GM18505 (cell line): ENCODE measurements at regions not wholly inside any gene's neighbourhood (a gene's known extent, or its start where the extent isn't known, plus 50 kb on each side); places are given as distances from the start of the nearest gene placed in this dataset.

ENCODE experiments used
- ATAC-seq: cut with Tn5 transposase; IDR thresholded peaks from one replicate; pipeline ENCODE4 v1.9.1; 2021; ENCODE audit not compliant: unreplicated experiment
- POLR2A ChIP-seq: IDR thresholded peaks from 4 replicates; pipeline ENCODE4 v1.6.1; 2011; ENCODE audit warnings: borderline replicate concordance; ENCODE audit not compliant: insufficient read depth, insufficient read length; ENCODE audit errors: extremely low read depth

DNA sequence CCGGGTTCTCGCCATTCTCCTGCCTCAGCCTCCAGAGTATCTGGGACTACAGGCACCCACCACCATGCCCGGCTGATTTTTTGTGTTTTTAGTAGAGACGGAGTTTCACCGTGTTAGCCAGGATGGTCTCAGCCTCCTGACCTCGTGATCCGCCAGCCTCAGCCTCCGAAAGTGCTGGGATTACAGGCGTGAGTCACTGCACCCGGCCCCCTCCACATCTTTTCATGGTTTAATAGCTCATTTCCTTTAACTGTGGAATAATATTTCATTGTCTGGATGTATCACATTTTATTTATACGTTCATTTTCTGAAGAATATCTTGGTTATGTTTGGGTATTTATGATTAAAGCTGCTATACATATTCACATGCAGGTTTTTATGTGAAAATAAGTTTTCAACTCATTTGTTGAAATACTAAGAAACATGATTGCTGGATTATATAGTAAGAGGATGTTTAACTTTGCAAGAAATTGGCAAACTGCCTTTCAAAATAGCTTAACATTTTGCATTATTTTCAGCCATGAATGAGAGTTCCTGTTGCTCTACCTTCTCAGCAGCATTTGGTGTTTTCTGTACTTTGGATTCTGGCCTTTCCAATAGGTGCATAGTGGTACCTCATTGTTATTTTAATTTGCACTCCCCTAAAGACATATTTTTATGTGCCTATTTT lies 591.9 kb downstream of the TECRL start:
- ATAC-seq, result no peak
- no peak for TF ChIP-seq POLR2A

DNA sequence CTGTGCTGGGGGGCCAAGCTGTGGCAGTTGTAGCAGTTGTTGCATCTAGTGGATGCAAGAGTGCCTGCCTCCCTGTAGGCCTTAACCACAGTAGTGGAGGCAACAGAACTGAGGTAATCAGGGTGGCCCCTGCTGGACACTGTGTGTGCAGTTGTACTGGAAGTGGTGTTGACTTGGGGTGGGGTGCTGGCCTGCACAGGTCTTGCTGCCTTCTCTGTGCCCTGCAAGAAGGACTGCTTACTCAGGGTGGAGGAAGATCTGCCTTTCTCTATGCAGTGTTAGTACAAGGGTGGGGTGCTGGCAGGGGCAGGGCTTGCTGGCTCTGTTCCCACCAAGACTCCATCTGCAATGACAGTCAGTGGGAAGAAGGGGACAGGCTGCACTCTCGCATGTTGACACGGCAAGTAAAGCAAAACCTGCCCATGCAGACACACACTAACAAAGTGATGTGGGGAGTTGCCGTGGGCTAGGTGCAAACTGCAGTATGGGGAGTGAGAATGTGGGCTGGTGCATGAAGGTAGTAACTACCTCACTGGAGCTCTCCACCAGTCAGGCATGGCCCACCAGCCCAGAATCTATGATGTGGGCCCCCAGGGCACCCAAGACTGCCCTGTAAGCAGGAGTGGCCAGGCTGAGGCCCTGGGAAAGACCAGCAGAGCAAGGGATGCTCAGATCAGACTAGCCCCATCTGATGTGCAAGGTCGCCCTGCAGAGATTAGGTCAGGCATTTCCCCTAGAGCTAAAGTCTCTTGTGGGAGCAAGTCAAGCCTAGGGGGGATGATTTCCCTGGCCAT lies 594.9 kb downstream of the TECRL start:
- no peak for TF ChIP-seq POLR2A
- ATAC-seq, result no peak

DNA sequence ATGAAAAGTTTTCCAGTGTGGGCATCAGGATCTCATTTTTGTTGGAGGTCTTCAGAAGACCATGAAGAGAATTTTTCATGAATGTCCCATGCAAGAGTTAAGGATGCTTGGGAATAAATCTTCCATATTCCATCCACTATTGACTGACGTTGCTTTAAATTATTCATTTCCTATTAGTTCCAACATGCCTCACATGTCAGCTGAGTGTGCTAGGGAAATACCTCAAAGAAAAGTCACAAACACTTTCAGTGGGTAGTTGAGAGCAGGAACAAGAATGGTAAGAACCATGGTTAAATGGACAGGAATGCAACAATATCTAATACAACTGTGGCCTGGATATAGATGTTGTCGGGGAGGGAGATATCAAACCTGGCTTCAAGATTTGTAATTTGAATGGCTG lies 610.1 kb downstream of the TECRL start:
- no peak for TF ChIP-seq POLR2A
- ATAC-seq, result no peak

DNA sequence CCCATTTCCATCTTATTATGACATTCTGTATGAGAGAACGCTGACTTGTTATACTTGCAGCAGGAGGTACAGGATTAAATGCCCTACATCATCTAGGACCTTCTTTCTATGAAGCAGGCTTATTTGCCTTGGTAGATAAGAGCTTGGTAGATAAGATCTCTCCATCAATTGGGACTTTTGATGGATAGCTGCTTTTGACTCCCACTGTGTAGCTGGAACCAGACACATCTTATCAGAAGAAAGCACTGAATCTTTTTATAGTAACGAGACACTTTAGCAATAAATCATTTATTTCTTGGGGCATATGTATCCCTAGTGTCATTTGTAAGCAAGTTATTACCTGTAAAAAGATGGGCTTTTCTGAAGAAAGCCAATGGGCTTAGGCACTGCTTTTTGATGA lies 613.9 kb downstream of the TECRL start:
- ATAC-seq, result no peak
- no peak for TF ChIP-seq POLR2A

DNA sequence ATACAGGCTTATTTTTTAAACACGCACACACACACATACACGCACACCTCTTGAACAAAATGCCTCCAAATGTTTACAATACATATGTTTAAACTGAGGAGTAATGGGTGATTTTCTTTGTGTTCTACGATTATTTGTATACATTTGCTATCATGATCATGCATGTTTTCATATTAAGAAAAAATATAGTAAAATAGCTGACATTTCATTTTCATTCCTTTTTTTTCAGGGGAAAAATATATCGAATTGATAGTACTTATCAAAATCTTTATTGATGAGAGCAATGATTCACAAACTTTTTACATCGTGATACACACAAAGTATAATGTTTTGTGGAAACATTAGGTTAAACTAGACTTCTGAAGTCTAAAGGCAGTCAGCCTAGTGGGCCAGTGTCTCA lies 618.9 kb downstream of the TECRL start:
- TF ChIP-seq POLR2A, result no peak
- no peak for ATAC-seq

DNA sequence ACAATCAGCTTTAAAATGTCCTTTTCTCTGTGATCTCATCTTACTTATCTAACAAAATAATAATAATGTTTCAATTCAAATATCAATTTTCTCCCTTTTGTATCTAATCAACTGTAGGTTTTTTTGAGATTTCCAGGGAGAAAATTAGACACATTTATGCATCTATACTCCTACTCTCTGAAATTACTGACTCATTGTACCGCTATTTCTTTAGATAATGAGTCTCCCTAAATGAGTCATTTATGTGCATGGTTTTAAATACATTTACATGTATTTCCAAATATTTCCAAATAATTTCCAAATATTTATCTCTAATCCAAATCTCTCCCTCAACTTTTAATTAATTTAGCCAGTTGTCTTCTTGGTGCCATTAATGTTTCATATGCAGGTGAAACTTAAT lies 621.0 kb downstream of the TECRL start:
- TF ChIP-seq POLR2A, result no peak
- no peak for ATAC-seq

DNA sequence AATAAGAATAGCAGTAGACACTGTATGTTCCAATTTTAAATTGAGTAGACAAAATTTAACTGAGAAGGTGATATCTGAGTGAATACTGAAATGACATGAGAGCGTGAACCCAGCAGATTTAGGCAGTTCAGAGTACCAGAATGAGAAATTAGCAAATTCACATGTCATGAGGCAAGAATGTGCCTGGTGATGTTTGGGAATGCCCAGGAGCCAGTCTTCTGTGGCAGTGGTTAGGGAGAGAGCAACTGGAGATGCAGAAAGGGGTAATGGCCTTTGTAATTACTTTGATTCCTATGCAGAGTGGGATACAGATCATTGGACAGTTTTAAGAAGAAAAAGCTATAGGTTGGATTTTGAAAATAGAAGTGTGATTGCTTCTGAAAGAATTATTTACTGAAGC lies 621.9 kb downstream of the TECRL start:
- ATAC-seq, result no peak
- TF ChIP-seq POLR2A, result no peak

DNA sequence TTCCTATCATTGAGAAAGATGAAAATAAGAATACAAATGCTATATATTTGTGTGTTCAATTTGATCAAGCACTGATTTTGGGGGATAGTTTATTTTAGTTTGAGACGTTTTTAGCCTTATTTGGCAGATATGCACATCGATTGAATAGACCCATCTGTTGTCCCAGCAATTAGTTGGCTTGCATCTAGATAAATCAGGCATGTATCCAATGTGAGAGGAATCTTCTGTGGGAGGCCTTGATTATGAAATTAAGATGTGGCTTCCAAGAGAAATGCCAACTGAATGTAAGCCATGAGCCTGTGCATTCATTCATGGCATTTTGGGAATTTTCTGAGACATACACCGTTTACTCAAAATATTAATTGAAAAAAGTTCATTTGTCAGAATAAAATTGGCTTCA lies 623.1 kb downstream of the TECRL start:
- TF ChIP-seq POLR2A, result no peak
- ATAC-seq, result no peak

DNA sequence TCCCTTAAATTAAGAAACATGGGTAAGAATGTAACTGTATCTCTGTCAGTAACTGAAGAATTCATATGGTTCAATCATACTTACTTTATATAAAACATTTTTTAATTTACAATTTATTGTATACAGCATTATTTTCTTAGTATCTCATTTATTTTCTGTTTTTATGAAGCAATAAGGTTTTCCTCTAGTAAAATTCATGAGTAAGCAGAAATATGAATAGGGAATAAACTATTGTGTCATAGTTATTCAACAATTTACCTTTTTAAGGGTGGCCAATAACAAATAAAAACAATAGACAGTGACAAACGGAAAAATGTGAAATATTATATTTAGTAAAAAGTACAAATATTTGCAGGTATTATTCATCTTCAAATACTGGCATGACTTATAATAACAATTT lies 624.4 kb downstream of the TECRL start:
- TF ChIP-seq POLR2A, result no peak

DNA sequence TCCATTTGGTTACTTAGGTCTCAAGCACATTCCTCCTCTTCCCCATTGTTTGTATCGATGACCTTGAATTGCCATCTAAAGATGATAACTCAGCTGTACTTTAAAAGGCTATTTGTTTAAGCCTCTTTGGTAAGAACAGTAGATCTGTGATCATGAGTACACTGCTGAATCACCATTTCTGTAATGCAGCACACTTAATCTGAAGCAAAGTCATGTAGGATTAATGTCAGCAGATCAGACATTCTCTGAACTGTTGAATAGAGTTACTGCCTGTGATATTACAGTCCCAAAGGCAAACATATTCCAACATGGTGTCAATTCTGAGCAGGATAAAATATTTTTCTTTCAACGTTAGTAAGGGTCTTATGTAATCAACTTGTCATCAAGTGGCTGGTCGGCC lies 631.6 kb downstream of the TECRL start:
- no peak for ATAC-seq
- TF ChIP-seq POLR2A, result no peak

More for the DNA sequence above, 624.4 kb downstream of the TECRL start:
- no peak for ATAC-seq

DNA sequence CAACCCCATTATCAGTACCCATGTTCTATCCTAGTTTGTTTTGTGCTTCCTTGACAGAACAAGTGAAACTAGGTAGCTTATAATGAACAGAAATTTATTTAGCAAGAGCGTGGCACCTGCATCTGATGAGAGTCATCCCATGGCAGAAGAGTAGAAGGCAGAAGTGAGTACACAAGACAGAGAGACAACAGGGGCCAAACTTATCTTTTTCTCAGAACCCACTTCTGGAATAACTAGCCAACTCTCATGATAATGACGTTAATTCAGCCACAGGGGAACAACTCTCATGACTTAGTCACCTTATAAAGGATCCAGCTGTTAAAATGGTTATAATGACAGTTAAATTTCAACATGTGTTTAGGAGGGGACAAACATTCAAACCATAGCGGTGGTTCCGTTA lies 644.9 kb downstream of the TECRL start:
- ATAC-seq, result no peak
- TF ChIP-seq POLR2A, result no peak

DNA sequence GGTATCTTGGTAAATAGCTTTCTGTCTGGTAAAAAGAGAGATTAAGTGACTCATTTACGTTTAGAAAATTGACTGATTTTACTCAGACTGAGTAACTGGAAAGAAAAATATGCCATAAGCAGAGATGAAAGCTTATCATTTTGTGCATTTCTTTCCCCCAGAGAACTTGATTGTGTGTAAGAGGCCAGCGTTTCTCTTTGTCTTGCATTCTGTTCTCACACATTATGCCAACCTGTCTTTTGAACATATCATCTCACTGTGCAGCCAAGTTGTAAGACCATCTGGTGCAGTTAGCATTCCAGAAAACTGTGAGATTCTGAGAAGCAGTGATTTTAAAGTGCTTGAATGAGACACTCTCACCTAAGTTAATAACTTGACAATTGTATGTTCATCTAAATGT lies 651.3 kb downstream of the TECRL start:
- TF ChIP-seq POLR2A, result no peak
- no peak for ATAC-seq

DNA sequence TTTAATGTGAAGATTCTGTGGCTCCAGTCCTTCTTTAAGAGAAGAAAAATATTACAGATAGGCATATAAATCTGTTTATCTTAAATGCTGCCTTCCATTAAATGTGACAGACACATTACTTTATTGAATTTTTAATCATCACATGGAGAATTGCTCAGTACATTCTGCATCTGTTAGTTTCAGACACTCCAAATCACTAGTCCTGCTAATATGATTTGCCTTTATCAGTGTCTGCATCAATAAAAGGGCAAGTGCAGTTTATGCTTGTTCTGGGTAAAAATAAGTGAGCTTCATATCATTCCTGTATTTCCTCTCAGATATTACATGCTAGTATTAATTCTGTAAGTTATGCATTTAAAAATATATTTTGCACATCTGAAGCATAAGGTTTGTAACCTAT lies 666.4 kb downstream of the TECRL start:
- ATAC-seq, result no peak

DNA sequence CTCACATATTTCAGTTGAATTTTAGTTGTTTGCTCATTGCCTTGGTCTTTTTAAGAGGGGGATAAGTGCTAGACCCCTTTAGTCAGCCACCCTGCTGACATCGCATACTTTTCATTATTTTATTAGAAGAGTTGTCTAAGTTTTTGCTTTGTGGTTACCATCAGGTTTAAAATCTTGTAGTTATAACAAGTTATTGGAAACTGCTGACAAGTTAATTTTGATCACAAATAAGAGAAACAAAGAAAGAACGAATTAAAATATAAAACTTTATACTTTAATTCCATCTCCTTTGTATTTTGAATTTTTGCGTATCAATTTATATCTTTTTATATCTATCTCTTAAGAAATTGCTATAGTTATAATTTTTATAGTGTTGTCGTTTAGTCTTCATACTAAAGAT lies 679.7 kb downstream of the TECRL start:
- no peak for TF ChIP-seq POLR2A
- ATAC-seq, result no peak

More for the DNA sequence above, 666.4 kb downstream of the TECRL start:
- TF ChIP-seq POLR2A, result no peak

DNA sequence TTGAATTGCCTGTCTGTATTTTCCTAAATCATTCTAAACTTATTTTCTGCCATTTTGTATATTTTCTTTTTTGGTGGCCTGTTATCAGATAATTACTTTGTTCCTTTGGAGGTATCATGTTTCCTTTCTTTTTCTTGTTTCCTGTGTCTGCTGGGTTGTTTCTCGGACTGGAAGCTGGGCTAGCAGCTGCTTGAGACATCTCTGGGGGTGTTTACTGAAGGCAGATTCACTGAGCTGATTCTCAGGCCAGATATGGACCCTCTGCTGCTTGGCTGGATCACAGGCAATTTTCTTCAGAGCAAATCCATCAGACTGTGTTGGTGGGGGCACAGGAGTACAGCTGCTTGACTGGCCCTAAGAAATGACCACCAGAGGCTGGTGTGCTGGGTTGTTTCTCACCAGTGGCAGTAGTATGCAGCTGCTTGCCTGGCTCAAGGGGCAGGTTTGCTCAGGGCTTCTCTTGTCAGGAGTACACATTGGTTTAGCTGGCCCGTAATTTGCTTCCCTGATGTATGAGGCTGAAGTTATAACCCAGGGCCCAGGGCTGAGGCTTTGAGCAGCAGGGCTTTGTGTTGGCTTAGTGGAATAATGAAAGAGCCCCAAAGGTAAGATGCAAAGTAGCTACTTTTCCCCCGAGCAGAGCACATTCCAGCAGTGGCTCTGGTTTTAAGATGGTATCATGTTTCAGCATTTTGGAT lies 680.6 kb downstream of the TECRL start:
- no peak for TF ChIP-seq POLR2A
- no peak for ATAC-seq

DNA sequence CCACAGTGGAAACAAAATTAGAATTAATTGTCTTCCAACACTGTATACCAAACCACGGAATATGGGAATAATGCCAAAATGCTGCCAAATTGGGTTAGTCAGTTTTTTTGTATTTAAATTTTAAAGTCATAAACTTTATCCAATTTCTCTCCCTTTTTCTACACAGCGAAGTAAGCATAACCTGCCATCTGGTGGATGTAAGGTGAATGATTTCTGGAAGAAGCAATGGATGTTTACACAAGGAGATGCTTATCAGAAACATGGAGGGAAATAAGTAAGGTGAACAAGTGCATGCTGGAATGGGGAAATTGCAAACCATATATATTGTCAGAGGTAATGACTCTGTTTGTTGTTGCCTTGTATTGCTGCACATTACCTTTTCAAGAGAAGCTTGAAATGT lies 691.9 kb downstream of the TECRL start:
- no peak for TF ChIP-seq POLR2A
- ATAC-seq, result no peak
